SK-N-SH (cell line): ENCODE measurements at regions not wholly inside any gene's neighbourhood (a gene's known extent, or its start where the extent isn't known, plus 50 kb on each side); places are given as distances from the start of the nearest gene placed in this dataset.
A peak's percentile ranks its signal among the peaks of the same experiment; 100 is the strongest.

Experiments
- CTCF ChIA-PET: fragments of 300-600, 350-600 bp; formaldehyde crosslinking; extraction: SDS; loops from one replicate; lab custom pipeline; 2021; lab: Yijun Ruan, JAX
- POLR2A ChIA-PET: fragments of 350-600 bp; sonication (Branson Sonifier 250); formaldehyde crosslinking; extraction: SDS; loops from one replicate; lab custom pipeline; 2020; ENCODE audit warnings: antibody characterized with exemption, inconsistent platforms; lab: Yijun Ruan, JAX
- DNase-seq: peaks from one replicate; pipeline ENCODE4 v3.0.0; 2012
- H2AFZ ChIP-seq: fragments of 200-600 bp; sonication (generic); 2 replicates; pipeline ENCODE4 v1.8.1; 2016; ENCODE audit warnings: antibody characterized with exemption, mild to moderate bottlenecking, low read depth
- H3F3A ChIP-seq: fragments of 200-600 bp; sonication (generic); replicated peaks from 2 replicates; pipeline ENCODE3; 2016; ENCODE audit warnings: antibody characterized with exemption, mild to moderate bottlenecking; ENCODE audit not compliant: insufficient read depth
- H3K27ac ChIP-seq, 2 experiments: fragments of 200-500 bp in 1 of 2; fragments of 200-600 bp in 1 of 2; sonication (Bioruptor generic) in 1 of 2; sonication (generic), shearing (Covaris generic) in 1 of 2; 2 replicates each; pipeline versions ENCODE4 v1.5.1 to v1.6.1; 2014 to 2016; ENCODE audit warnings: low read depth in 2 of 2, inconsistent platforms in 1 of 2, low read length in 1 of 2, mild to moderate bottlenecking in 1 of 2, mixed read lengths in 1 of 2
- H3K27me3 ChIP-seq: fragments of 200-600 bp; sonication (generic), shearing (Covaris generic); 2 replicates; pipeline ENCODE4 v1.6.1; 2016; ENCODE audit warnings: mixed run types; ENCODE audit not compliant: insufficient read depth
- H3K36me3 ChIP-seq, 2 experiments: fragments of 200-500 bp in 1 of 2; fragments of 200-600 bp in 1 of 2; sonication (Bioruptor generic) in 1 of 2; sonication (generic) in 1 of 2; replicated peaks in 1 of 2; 2 replicates each; pipeline versions ENCODE3 to v1.5.1; 2014 to 2016; ENCODE audit warnings: low read length in 1 of 2, mild to moderate bottlenecking in 1 of 2; ENCODE audit not compliant: insufficient read depth in 2 of 2, control insufficient read depth in 1 of 2
- H3K4me1 ChIP-seq, 2 experiments: fragments of 200-500 bp in 1 of 2; fragments of 200-600 bp in 1 of 2; sonication (Bioruptor generic) in 1 of 2; sonication (generic), shearing (Covaris generic) in 1 of 2; 2 replicates each; pipeline versions ENCODE4 v1.5.1 to v1.6.1; 2014 to 2016; ENCODE audit warnings: low read depth in 1 of 2, low read length in 1 of 2, mixed run types in 1 of 2; ENCODE audit not compliant: insufficient read depth in 2 of 2, control insufficient read depth in 1 of 2
- H3K4me2 ChIP-seq: fragments of 200-600 bp; sonication (generic), shearing (Covaris generic); 2 replicates; pipeline ENCODE4 v1.6.1; 2017; ENCODE audit warnings: mixed run types
- H3K4me3 ChIP-seq, 2 experiments: fragments of 200-500 bp in 1 of 2; fragments of 200-600 bp in 1 of 2; sonication (Bioruptor generic) in 1 of 2; sonication (generic), shearing (Covaris generic) in 1 of 2; 2 replicates each; pipeline versions ENCODE4 v1.5.1 to v1.8.1; 2014 to 2016; ENCODE audit warnings: low read depth in 2 of 2, inconsistent platforms in 1 of 2, low read length in 1 of 2, mild to moderate bottlenecking in 1 of 2, mixed read lengths in 1 of 2, moderate library complexity in 1 of 2
- H3K79me2 ChIP-seq: fragments of 200-600 bp; sonication (generic); 2 replicates; pipeline ENCODE4 v1.8.1; 2017; ENCODE audit warnings: mild to moderate bottlenecking; ENCODE audit not compliant: insufficient read depth
- H3K9ac ChIP-seq: fragments of 200-600 bp; sonication (generic); 2 replicates; pipeline ENCODE4 v1.6.1; 2017; ENCODE audit warnings: mixed run types
- H3K9me2 ChIP-seq: fragments of 200-600 bp; sonication (generic); 2 replicates; pipeline ENCODE4 v1.6.1; 2017; ENCODE audit warnings: mixed run types
- H3K9me3 ChIP-seq: fragments of 200-600 bp; sonication (generic); 2 replicates; pipeline ENCODE4 v1.6.1; 2017; ENCODE audit warnings: mixed run types, mild to moderate bottlenecking, moderate library complexity
- H4K20me1 ChIP-seq: fragments of 200-600 bp; sonication (generic); 2 replicates; pipeline ENCODE4 v1.6.1; 2017; ENCODE audit warnings: mild to moderate bottlenecking, mixed run types; ENCODE audit not compliant: insufficient read depth
- CHD2 ChIP-seq: fragments of 150-350 bp; IDR thresholded peaks from 2 replicates; pipeline ENCODE4 v1.6.1; 2018; ENCODE audit warnings: low read length; ENCODE audit not compliant: partially characterized antibody
- ELF1 ChIP-seq: IDR thresholded peaks from 2 replicates; pipeline ENCODE4 v1.4.0; 2012
- EP300 ChIP-seq, 2 experiments: IDR thresholded peaks; 2 replicates each; pipeline versions ENCODE4 v1.4.0 to v1.6.1; 2012; ENCODE audit warnings: borderline replicate concordance in 1 of 2, low read depth in 1 of 2, low read length in 1 of 2
- FOSL2 ChIP-seq: IDR thresholded peaks from 2 replicates; pipeline ENCODE4 v1.4.0; 2012; ENCODE audit warnings: low read depth, mild to moderate bottlenecking, moderate library complexity, borderline replicate concordance
- FOXJ3 ChIP-seq: sonication (generic); formaldehyde crosslinking; IDR thresholded peaks from 2 replicates; pipeline ENCODE4 v1.5.1; 2020; ENCODE audit warnings: mild to moderate bottlenecking, missing genetic modification reagents
- GABPA ChIP-seq: IDR thresholded peaks from 2 replicates; pipeline ENCODE4 v1.4.0; 2012; ENCODE audit warnings: low read depth, mild to moderate bottlenecking
- GATA2 ChIP-seq: sonication (generic); formaldehyde crosslinking; IDR thresholded peaks from 2 replicates; pipeline ENCODE4 v1.5.0; 2020; ENCODE audit warnings: mild to moderate bottlenecking, missing genetic modification reagents
- IRF3 ChIP-seq: fragments of 150-350 bp; IDR thresholded peaks from 2 replicates; pipeline ENCODE4 v1.6.1; 2016; ENCODE audit warnings: mild to moderate bottlenecking, low read depth, low read length
- JUND ChIP-seq: IDR thresholded peaks from 2 replicates; pipeline ENCODE4 v1.4.0; 2012
- MAX ChIP-seq: IDR thresholded peaks from 2 replicates; pipeline ENCODE4 v1.4.0; 2012; ENCODE audit warnings: low read depth
- MEF2A ChIP-seq: IDR thresholded peaks from 2 replicates; pipeline ENCODE4 v1.4.0; 2012; ENCODE audit warnings: low read depth, borderline replicate concordance
- NFIC ChIP-seq: IDR thresholded peaks from 2 replicates; pipeline ENCODE4 v1.4.0; 2012; ENCODE audit warnings: borderline replicate concordance
- NRF1 ChIP-seq: IDR thresholded peaks from 2 replicates; pipeline ENCODE4 v1.6.1; 2012; ENCODE audit warnings: low read depth, mild to moderate bottlenecking, low read length
- RAD21 ChIP-seq: IDR thresholded peaks from 2 replicates; pipeline ENCODE4 v1.6.1; 2012; ENCODE audit warnings: mild to moderate bottlenecking, low read length
- RCOR1 ChIP-seq: fragments of 150-350 bp; IDR thresholded peaks from 2 replicates; pipeline ENCODE4 v1.6.1; 2017; ENCODE audit warnings: antibody characterized with exemption, low read length
- REST ChIP-seq: IDR thresholded peaks from 2 replicates; pipeline ENCODE4 v1.6.1; 2012; ENCODE audit warnings: mild to moderate bottlenecking, low read depth, low read length, moderate library complexity
- RFX5 ChIP-seq: IDR thresholded peaks from 2 replicates; pipeline ENCODE4 v1.6.1; 2012; ENCODE audit warnings: mild to moderate bottlenecking, improper control_type of control experiment, low read length
- SIN3A ChIP-seq: IDR thresholded peaks from 2 replicates; pipeline ENCODE4 v1.6.1; 2012; ENCODE audit warnings: low read depth, mild to moderate bottlenecking, low read length, moderate library complexity, borderline replicate concordance
- SMC3 ChIP-seq: IDR thresholded peaks from 2 replicates; pipeline ENCODE4 v1.6.1; 2012; ENCODE audit warnings: low read depth, low read length, improper control_type of control experiment
- TAF1 ChIP-seq: IDR thresholded peaks from 2 replicates; pipeline ENCODE4 v1.6.1; 2012; ENCODE audit warnings: low read depth, mild to moderate bottlenecking, low read length, moderate library complexity, borderline replicate concordance
- TCF12 ChIP-seq: IDR thresholded peaks from 2 replicates; pipeline ENCODE4 v1.4.0; 2012
- TEAD4 ChIP-seq: IDR thresholded peaks from 2 replicates; pipeline ENCODE4 v1.4.0; 2012; ENCODE audit warnings: mild to moderate bottlenecking, borderline replicate concordance; ENCODE audit not compliant: insufficient read depth
- USF1 ChIP-seq: IDR thresholded peaks from 2 replicates; pipeline ENCODE4 v1.4.0; 2012; ENCODE audit warnings: low read depth, borderline replicate concordance
- USF2 ChIP-seq: fragments of 150-350 bp; IDR thresholded peaks from 2 replicates; pipeline ENCODE4 v1.6.1; 2017; ENCODE audit warnings: antibody characterized with exemption, low read length, low read depth, borderline replicate concordance
- YY1 ChIP-seq: IDR thresholded peaks from 2 replicates; pipeline ENCODE4 v1.4.0; 2012; ENCODE audit warnings: low read depth, mild to moderate bottlenecking
- ZBTB33 ChIP-seq: IDR thresholded peaks from 2 replicates; pipeline ENCODE4 v1.4.0; 2012; ENCODE audit warnings: low read depth, borderline replicate concordance
- WGBS: methylation state at CpG from one replicate; pipeline ENCODE4 v1.1.6; 2017; ENCODE audit warnings: low lambda C conversion rate; 5-methylcytosine and 5-hydroxymethylcytosine counted together

- no peak overlapping the region for H3K9ac ChIP-seq
- H3K36me3 ChIP-seq, result no peaks in the 10 kb centered on the region
- 11% methylated on average over 4 of the region's 4 CpGs for WGBS
- CTCF ChIA-PET, result interaction anchor here (1.0 to 1.4 kb wide), 2 partner anchors 88 to 155 kb away, joined by 3 read pairs; no protein-coding TSS in a partner anchor
- peak; percentile 44 for DNase-seq
- H4K20me1 ChIP-seq, result no peaks in the 10 kb centered on the region
- H3K4me3 ChIP-seq, result no peak overlapping the region
- H3K9me3 ChIP-seq, result no peaks in the 10 kb centered on the region
- no peaks in the 10 kb centered on the region for H3K79me2 ChIP-seq
- H3K27me3 ChIP-seq, result no peaks in the 10 kb centered on the region
- POLR2A ChIA-PET, result interaction anchor here (0.7 to 2.1 kb wide), 5 partner anchors 70 to 314 kb away, joined by 3 to 7 read pairs (median 6); no protein-coding TSS in a partner anchor
- peak overlapping the region; percentile 38 to 99; a peak in 3 of 4 replicates for H3K27ac ChIP-seq
- no peak overlapping the region for H3K4me2 ChIP-seq
- no peaks in the 10 kb centered on the region for H3F3A ChIP-seq
- peaks cover 3 to 11% of the 10 kb centered on the region in 2 experiments; a peak in 3 of 4 replicates for H3K4me1 ChIP-seq
- H2AFZ ChIP-seq, result peak overlapping the region; percentile 52; the same call in 1 of the 2 replicates
- peaks cover 4% of the 10 kb centered on the region; the same call in 1 of the 2 replicates for H3K9me2 ChIP-seq
- 0 out of 2 replicates have a peak, but pooled peaks have one; percentile 44 for TF ChIP-seq FOXJ3 (CRISPR knock-in tag)
- no peak for TF ChIP-seq REST
- peak in 1 of 2 experiments; percentile 85; a peak in 2 of 4 replicates for TF ChIP-seq EP300 (IDR thresholded peaks at IDR 0.05; ENCODE audit: borderline replicate concordance in 1 of 2, low read depth in 1 of 2, low read length in 1 of 2)
- TF ChIP-seq RCOR1, result peak; percentile 66; the same call in 1 of the 2 replicates
- TF ChIP-seq ELF1, result no peak
- TF ChIP-seq RAD21, result peak; percentile 39
- TF ChIP-seq TEAD4, result no peak
- TF ChIP-seq GABPA, result no peak
- peak; percentile 23; the same call in 1 of the 2 replicates for TF ChIP-seq JUND
- TF ChIP-seq RFX5, result no peak
- TF ChIP-seq SIN3A, result no peak
- no peak for TF ChIP-seq IRF3
- TF ChIP-seq NRF1, result no peak
- peak; percentile 40; the same call in 1 of the 2 replicates for TF ChIP-seq FOSL2
- no peak for TF ChIP-seq YY1
- no peak for TF ChIP-seq USF2
- peak; percentile 52; the same call in 1 of the 2 replicates for TF ChIP-seq GATA2 (CRISPR knock-in tag)
- TF ChIP-seq TCF12, result peak; percentile 27; the same call in 1 of the 2 replicates
- TF ChIP-seq MAX, result no peak
- TF ChIP-seq TAF1, result no peak
- no peak for TF ChIP-seq NFIC
- TF ChIP-seq MEF2A, result no peak
- 0 out of 2 replicates have a peak, but pooled peaks have one; percentile 11 for TF ChIP-seq SMC3
- TF ChIP-seq USF1, result no peak
- peak; percentile 43 for TF ChIP-seq CHD2
- no peak for TF ChIP-seq ZBTB33
Measured at GRCh38 chr4:173835903-173836302, 305.9 kb upstream of the HAND2 start.
